ENCODE measurements at regions not wholly inside any gene's neighbourhood (a gene's known extent, or its start where the extent isn't known, plus 50 kb on each side); places are given as distances from the start of the nearest gene placed in this dataset.

DNA sequence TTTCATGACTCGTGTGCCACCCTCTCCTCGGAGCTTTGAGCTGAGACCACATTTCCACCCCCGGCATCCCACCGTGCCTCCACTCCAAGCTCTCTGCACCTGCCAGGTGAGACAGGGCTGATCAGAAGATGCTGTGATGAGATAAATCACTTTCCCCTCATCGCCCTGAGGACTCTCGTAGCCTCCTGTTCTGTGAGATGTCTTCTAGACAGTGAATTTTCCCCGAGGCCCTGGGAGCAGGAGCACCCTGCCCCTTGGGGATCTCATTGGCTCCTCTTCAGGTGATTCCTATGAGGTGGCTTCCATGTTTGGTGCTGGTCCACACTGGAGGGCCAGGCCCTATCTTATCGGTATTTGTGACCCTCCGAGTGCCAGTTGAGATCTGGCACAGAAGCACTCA lies 154.0 kb upstream of the TSHZ3 start:
- DNase-seq (ENCODE audit: low spot score in 2 of 2) = peak in 1 of 2 donors; percentile 69
- intact Hi-C loops (cut with DNase I; ENCODE audit: low total_unique reads) = no loop called here
- H3K4me3 ChIP-seq (ENCODE audit: low read depth, poor library complexity, severe bottlenecking) = no peak overlapping the region
- TF ChIP-seq POLR2A (IDR thresholded peaks at IDR 0.05) = no peak
- TF ChIP-seq, protein P1, sequence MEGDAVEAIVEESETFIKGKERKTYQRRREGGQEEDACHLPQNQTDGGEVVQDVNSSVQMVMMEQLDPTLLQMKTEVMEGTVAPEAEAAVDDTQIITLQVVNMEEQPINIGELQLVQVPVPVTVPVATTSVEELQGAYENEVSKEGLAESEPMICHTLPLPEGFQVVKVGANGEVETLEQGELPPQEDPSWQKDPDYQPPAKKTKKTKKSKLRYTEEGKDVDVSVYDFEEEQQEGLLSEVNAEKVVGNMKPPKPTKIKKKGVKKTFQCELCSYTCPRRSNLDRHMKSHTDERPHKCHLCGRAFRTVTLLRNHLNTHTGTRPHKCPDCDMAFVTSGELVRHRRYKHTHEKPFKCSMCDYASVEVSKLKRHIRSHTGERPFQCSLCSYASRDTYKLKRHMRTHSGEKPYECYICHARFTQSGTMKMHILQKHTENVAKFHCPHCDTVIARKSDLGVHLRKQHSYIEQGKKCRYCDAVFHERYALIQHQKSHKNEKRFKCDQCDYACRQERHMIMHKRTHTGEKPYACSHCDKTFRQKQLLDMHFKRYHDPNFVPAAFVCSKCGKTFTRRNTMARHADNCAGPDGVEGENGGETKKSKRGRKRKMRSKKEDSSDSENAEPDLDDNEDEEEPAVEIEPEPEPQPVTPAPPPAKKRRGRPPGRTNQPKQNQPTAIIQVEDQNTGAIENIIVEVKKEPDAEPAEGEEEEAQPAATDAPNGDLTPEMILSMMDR (IDR thresholded peaks at IDR 0.05) = no peak
- 74 to 76% methylated on average over 9 of the region's 9 CpGs for WGBS, 2 donors

DNA sequence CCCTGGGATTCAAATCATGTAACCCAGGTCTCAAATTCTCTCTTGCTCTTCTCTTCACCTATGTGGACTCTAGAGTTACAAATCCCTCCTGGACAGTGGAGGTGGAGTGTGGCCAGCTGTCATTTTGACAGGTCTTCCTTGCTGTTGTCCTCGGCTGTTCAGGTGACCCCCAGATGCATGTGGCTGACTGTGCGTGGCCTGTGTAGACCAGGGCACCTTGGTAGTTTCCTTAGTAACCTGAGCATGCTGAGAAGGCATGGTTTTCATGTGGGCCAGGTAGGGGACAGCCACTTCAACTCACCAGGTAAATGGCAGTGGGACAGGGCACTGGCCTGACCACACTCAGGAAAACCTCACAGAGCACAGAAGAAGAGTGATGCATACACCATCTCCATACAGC lies 155.0 kb upstream of the TSHZ3 start:
- DNase-seq (ENCODE audit: low spot score in 2 of 2) = peak in 1 of 2 donors; percentile 72
- TF ChIP-seq, protein P1 (IDR thresholded peaks at IDR 0.05) = no peak
- no peak for TF ChIP-seq POLR2A (IDR thresholded peaks at IDR 0.05)
- intact Hi-C loops (cut with DNase I; ENCODE audit: low total_unique reads) = no loop called here
- WGBS, 2 donors = 79 to 85% methylated on average over 2 of the region's 2 CpGs
- no peak overlapping the region for H3K4me3 ChIP-seq (ENCODE audit: low read depth, poor library complexity, severe bottlenecking)

DNA sequence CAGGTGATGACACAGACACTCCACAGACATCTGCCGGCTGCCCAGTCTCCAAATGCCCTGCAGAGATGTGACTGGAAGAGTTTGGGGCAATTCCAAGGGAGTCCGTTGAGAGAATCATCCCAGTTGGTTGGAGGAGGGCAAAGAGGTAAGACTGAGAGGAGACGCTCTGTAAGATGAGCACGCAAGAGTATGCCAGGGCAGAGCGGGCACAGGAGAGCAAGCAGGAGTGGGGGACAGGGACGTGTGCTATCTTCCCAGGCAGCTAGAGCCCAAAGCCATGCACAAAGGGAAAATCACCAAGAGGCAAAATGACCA lies 156.3 kb upstream of the TSHZ3 start:
- intact Hi-C loops (cut with DNase I; ENCODE audit: low total_unique reads) = no loop called here
- WGBS, 2 donors = 85% methylated on average over 6 of the region's 6 CpGs
- no peak for TF ChIP-seq POLR2A (IDR thresholded peaks at IDR 0.05)
- TF ChIP-seq, protein P1 (IDR thresholded peaks at IDR 0.05) = no peak
- H3K4me3 ChIP-seq (ENCODE audit: low read depth, poor library complexity, severe bottlenecking) = no peak overlapping the region
- DNase-seq (ENCODE audit: low spot score in 2 of 2) = no peak

DNA sequence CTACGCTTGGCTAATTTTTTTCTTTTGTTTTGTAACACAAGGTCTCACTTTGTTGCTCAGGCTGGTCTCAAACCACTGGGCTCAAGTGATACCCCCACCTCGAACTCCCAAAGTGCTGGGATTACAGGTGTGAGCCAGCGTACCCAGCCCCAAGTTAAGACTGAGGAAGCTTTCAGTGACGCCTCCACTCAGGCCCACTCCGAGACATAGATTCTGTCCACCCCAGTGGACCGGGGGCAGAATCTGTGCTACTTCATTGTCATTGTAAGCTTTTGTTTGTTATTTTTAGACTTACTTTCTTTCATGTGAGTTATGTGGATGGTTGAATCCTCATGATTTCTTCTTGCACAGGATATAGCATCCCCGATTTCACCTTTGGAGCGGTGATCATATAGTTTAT lies 156.9 kb upstream of the TSHZ3 start:
- WGBS, 2 donors = 89 to 92% methylated on average over 8 of the region's 8 CpGs
- intact Hi-C loops (cut with DNase I; ENCODE audit: low total_unique reads) = no loop called here
- TF ChIP-seq, protein P1 (IDR thresholded peaks at IDR 0.05) = no peak
- TF ChIP-seq POLR2A (IDR thresholded peaks at IDR 0.05) = no peak
- no peak overlapping the region for H3K4me3 ChIP-seq (ENCODE audit: low read depth, poor library complexity, severe bottlenecking)
- peak in 1 of 2 donors; percentile 23 for DNase-seq (ENCODE audit: low spot score in 2 of 2)

DNA sequence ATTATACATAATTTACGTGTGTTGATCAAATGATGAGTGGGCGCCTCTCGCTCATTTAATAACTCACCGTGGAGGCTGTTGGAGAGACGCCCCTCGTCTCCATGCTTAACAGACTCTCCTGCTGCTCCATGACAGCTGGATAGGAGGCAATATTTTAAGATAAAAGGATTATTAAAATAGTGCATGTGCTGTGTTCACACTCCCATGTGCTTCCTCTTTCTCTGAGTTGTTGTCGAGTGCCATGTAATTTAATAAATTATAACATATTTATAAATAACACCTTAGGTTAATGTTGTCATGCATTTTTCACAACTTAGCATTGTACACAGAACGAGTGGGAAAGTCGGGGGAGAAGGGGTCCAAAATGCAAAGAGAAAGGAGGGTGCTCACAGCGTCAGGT lies 161.4 kb upstream of the TSHZ3 start:
- peak in 1 of 2 donors; percentile 37 for DNase-seq (ENCODE audit: low spot score in 2 of 2)
- intact Hi-C loops (cut with DNase I; ENCODE audit: low total_unique reads) = no loop called here
- WGBS, 2 donors = 87% methylated on average over 10 of the region's 10 CpGs
- TF ChIP-seq, protein P1 (IDR thresholded peaks at IDR 0.05) = no peak
- no peak for TF ChIP-seq POLR2A (IDR thresholded peaks at IDR 0.05)
- H3K4me3 ChIP-seq (ENCODE audit: low read depth, poor library complexity, severe bottlenecking) = no peak overlapping the region

DNA sequence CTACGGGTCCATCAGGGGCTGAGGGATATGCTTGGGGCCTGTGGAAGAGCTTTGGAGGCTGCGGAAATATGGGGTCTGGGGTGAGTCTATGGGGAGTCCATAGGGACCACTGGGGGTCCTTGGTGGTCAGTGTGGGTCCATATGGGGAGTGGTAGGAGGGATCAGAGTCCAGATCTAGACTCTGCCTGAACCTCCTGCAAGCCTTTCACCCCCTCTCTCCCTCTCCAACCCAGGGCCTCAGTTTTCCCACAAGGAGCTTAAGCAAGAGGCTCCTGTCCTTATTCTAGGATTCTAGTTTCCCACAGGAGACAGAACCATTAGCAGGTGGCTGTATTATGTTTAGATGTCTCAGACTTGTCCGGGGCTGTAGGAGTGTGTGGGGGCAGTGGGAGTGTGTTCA lies 161.9 kb upstream of the TSHZ3 start:
- no peak overlapping the region for H3K4me3 ChIP-seq (ENCODE audit: low read depth, poor library complexity, severe bottlenecking)
- DNase-seq (ENCODE audit: low spot score in 2 of 2) = peak in 1 of 2 donors; percentile 18
- intact Hi-C loops (cut with DNase I; ENCODE audit: low total_unique reads) = no loop called here
- 79 to 90% methylated on average over 3 of the region's 3 CpGs for WGBS, 2 donors
- TF ChIP-seq, protein P1 (IDR thresholded peaks at IDR 0.05) = no peak
- no peak for TF ChIP-seq POLR2A (IDR thresholded peaks at IDR 0.05)
